ENCODE measurements at regions not wholly inside any gene's neighbourhood (a gene's known extent, or its start where the extent isn't known, plus 50 kb on each side); places are given as distances from the start of the nearest gene placed in this dataset.
A peak's percentile ranks its signal among the peaks of the same experiment; 100 is the strongest.

DNA sequence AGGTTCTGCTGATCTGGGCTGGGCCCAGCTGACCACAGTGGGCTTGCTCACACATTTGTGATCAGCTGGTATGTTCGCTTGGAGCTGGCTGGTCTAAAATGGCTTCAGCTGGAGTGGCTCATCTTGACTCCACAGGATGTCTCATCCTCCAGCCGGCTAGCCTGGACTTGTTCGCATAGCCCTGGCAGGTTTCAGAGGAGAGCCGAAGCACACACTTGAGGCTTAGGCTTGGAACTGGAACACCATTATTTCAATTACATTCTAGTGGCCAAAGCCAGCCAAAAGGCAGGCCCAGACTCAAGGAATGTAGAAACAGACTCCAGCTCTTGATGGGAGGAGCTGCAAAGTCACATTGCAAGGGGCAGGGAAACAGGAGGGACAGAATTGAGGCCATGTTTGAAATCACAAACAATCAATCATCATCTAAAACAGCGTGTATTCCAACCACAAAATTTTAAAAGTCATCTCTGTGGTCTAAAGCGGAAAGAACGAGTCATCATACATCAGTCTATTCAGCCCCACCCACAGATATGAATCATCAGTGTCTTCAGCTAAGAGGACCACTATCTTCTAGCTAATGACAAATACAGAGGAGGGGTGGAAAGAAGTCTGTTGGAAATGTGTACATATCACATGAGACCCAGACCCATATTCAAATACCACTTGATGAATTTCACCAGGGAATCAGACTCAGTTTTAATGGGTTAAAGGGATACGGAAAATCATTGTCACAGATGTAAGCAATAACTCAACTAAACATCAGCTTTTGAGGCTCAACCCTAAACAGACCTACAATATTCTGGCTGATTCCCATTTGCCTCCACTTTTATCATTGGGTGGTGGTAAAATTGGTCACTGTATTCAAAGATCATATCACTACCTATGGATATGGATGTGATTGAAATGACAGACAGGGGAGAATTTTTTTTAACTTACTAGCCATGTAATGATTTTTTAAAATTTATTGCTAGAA, 139.0 kb upstream of the MKLN1 start:
- FAIRE-seq (peak; percentile 90), DNase-seq (ENCODE audit: insufficient read length, low spot score) (peak; percentile 27)
- no peak for TF ChIP-seq POU2F2 (IDR thresholded peaks at IDR 0.05; ENCODE audit: low read depth, low read length)
- no peak for TF ChIP-seq POLR2A (IDR thresholded peaks at IDR 0.05; ENCODE audit: low read depth, low read length)
- TF ChIP-seq PAX5 (IDR thresholded peaks at IDR 0.05; ENCODE audit: insufficient read depth, low read length, severe bottlenecking) = no peak
- TF ChIP-seq POLR2AphosphoS5 (IDR thresholded peaks at IDR 0.05; ENCODE audit: low read depth, low read length) = no peak
- no peak for TF ChIP-seq TAF1 (IDR thresholded peaks at IDR 0.05; ENCODE audit: low read depth, low read length)
- no peak for TF ChIP-seq SPI1 (IDR thresholded peaks at IDR 0.05; ENCODE audit: low read depth, low read length)

DNA sequence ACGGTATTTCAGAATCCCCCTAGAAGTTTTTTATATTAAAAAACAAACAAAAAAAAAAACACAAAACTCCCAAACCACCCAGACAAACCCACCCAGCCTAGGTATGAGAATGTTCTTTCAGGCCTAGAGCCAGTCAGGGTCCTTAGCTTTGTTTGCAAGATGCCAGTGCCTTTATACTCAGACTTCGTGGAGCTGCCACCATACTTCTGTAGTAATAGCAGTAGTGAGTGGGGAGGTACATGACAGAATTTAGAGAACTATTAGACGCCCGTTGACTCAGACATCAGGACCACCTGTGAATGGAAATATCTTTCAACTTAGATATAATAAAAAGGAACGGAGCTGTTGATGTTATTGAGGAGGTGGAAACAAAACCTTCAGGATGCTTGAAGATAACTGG, 138.2 kb upstream of the MKLN1 start:
- DNase-seq (ENCODE audit: insufficient read length, low spot score) (no peak), FAIRE-seq (no peak)
- TF ChIP-seq POLR2A (IDR thresholded peaks at IDR 0.05; ENCODE audit: low read depth, low read length) (no peak), SPI1 (IDR thresholded peaks at IDR 0.05; ENCODE audit: low read depth, low read length) (no peak), TAF1 (IDR thresholded peaks at IDR 0.05; ENCODE audit: low read depth, low read length) (no peak), POU2F2 (IDR thresholded peaks at IDR 0.05; ENCODE audit: low read depth, low read length) (no peak), POLR2AphosphoS5 (IDR thresholded peaks at IDR 0.05; ENCODE audit: low read depth, low read length) (no peak), PAX5 (IDR thresholded peaks at IDR 0.05; ENCODE audit: insufficient read depth, low read length, severe bottlenecking) (no peak)

DNA sequence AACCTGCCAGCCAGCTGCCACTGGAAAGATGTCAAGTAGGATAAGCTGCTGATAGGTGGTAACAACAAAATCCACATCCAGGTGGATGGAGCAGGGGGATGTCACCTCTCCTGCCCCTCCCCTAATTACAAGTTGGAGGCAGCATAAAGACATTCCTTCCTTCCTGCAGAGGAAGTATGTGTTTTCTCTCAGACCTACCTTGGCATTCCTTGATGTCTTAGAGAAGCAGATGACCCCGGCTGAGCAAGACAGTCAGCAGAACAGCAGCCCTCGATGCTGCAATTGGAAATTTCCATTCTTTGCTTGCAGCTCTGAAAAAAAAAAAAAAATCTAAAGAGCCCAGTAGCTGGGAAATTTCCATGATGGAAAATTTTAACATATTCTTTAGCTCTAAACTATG, 137.5 kb upstream of the MKLN1 start:
- peak; percentile 38 for FAIRE-seq

DNA sequence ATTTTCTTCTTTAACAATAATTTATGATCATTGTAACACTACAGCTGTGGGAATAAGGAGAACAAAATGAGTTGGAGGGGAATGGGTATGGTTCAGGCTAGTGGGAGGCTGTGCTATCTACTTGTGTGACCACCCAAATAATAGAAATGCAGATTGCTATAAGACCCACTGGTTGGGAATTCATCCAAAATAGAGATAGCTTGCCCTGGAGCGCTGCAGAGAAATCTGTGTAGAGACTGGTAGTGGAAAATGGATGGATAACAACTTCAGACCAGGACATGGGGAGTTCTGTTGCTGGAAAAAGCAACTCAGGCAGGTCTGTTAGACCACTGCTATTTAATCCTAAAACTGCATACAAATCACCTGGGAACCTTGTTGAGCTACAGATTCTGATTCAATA, 137.1 kb upstream of the MKLN1 start:
- TF ChIP-seq TAF1 (IDR thresholded peaks at IDR 0.05; ENCODE audit: low read depth, low read length) (no peak), POLR2A (IDR thresholded peaks at IDR 0.05; ENCODE audit: low read depth, low read length) (no peak), POU2F2 (IDR thresholded peaks at IDR 0.05; ENCODE audit: low read depth, low read length) (no peak), SPI1 (IDR thresholded peaks at IDR 0.05; ENCODE audit: low read depth, low read length) (no peak), POLR2AphosphoS5 (IDR thresholded peaks at IDR 0.05; ENCODE audit: low read depth, low read length) (no peak), PAX5 (IDR thresholded peaks at IDR 0.05; ENCODE audit: insufficient read depth, low read length, severe bottlenecking) (no peak)
- no peak for FAIRE-seq
- DNase-seq (ENCODE audit: insufficient read length, low spot score) = no peak

More for the DNA sequence above, 137.5 kb upstream of the MKLN1 start:
- TF ChIP-seq POLR2A (IDR thresholded peaks at IDR 0.05; ENCODE audit: low read depth, low read length) (no peak), POU2F2 (IDR thresholded peaks at IDR 0.05; ENCODE audit: low read depth, low read length) (no peak), SPI1 (IDR thresholded peaks at IDR 0.05; ENCODE audit: low read depth, low read length) (no peak), TAF1 (IDR thresholded peaks at IDR 0.05; ENCODE audit: low read depth, low read length) (no peak), POLR2AphosphoS5 (IDR thresholded peaks at IDR 0.05; ENCODE audit: low read depth, low read length) (no peak), PAX5 (IDR thresholded peaks at IDR 0.05; ENCODE audit: insufficient read depth, low read length, severe bottlenecking) (no peak)
- DNase-seq (ENCODE audit: insufficient read length, low spot score) = no peak

DNA sequence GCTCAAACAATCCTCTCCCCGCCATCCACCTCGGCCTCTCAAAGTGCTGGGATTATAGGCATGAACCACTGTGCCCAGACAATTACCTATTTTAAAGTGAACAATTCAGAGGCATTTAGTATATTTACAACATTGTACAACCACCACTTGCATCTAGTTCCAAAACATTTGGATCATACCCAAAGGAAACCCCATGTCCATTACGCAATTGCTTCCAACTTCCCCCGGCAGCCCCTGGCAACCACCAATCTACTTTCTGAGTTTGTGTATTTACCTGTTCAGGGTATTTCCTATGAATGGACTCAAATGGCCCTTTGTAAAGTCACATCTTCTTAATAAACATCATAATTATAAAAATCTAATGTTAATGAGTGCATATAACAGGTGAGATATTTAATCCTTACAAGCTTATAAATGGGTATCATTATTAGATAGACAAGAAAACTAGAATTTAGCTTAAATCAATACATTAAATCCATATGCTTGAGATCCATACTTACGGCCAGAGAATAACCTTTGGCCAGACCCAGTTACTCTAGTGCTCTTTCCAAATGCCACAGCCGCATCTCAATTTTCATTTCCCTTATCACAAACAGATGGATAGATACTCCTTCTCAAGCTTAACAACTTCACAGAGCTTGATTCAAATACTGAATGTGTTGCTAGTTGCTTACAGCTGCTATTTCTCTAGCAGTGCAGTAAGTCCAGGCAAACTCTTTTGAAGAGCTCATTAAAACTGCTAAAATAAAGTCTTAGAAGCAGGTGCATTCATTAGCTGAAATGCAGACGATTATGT, 133.4 kb upstream of the MKLN1 start:
- FAIRE-seq = no peak
- DNase-seq (ENCODE audit: insufficient read length, low spot score) = no peak
- TF ChIP-seq PAX5 (IDR thresholded peaks at IDR 0.05; ENCODE audit: insufficient read depth, low read length, severe bottlenecking) (no peak), POU2F2 (IDR thresholded peaks at IDR 0.05; ENCODE audit: low read depth, low read length) (no peak), POLR2AphosphoS5 (IDR thresholded peaks at IDR 0.05; ENCODE audit: low read depth, low read length) (no peak), POLR2A (IDR thresholded peaks at IDR 0.05; ENCODE audit: low read depth, low read length) (no peak), SPI1 (IDR thresholded peaks at IDR 0.05; ENCODE audit: low read depth, low read length) (no peak), TAF1 (IDR thresholded peaks at IDR 0.05; ENCODE audit: low read depth, low read length) (no peak)

DNA sequence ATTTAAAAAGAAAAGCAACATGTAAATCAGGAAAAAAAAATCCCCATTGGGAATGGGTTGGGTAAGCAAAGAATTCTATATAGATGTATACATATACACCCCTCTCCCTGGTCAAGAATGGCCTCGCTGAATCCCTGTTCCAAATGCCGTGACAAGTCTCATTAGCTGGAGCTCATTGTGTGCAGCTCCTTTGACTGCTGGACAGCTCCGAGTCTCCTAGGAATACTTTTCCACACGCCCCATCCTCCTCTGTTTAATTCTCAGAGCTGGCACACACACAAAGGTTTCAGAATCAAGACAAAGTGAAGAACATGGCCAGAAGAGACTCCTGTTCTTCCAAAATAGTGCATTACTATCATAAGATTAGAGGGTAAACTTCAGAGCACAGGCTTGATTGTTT, 130.9 kb upstream of the MKLN1 start:
- no peak for FAIRE-seq
- no peak for DNase-seq (ENCODE audit: insufficient read length, low spot score)
- no peak for TF ChIP-seq PAX5 (IDR thresholded peaks at IDR 0.05; ENCODE audit: insufficient read depth, low read length, severe bottlenecking)
- TF ChIP-seq TAF1 (IDR thresholded peaks at IDR 0.05; ENCODE audit: low read depth, low read length) = no peak
- TF ChIP-seq POLR2A (IDR thresholded peaks at IDR 0.05; ENCODE audit: low read depth, low read length) = no peak
- TF ChIP-seq SPI1 (IDR thresholded peaks at IDR 0.05; ENCODE audit: low read depth, low read length) = no peak
- no peak for TF ChIP-seq POU2F2 (IDR thresholded peaks at IDR 0.05; ENCODE audit: low read depth, low read length)
- TF ChIP-seq POLR2AphosphoS5 (IDR thresholded peaks at IDR 0.05; ENCODE audit: low read depth, low read length) = no peak

DNA sequence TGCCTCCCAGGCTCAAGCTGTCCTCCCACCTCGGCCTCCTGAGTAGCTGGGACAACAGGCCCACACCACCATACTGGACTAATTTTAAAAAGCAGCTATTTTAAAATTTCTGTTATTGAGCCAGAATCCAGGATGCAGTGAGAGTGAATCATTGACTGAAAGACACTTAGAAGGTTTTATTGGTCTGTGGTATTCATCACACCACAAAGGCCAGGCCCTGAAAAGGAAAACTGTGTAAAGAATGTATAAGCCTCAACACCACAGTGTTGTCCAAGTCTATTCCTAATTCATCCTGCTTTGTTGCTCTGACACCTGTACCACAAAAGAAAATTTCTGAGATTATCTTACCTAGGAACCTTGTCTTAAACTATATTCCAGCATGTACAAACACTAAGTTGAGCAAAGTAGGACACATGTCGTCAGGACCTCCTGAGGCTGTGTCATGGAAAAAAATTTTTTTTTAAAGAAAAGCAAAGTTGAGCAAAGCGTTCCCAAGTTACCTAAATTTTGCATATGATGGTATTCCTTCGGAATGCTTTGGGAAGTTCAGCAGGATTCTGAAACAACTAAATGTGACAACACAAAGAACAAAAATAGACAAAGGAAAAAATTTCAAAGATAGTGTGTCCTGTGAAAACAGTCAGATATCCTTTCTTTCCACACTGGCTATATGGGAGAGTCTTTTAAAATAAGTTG, 129.6 kb upstream of the MKLN1 start:
- TF ChIP-seq POLR2A (IDR thresholded peaks at IDR 0.05; ENCODE audit: low read depth, low read length) (no peak), SPI1 (IDR thresholded peaks at IDR 0.05; ENCODE audit: low read depth, low read length) (no peak), POLR2AphosphoS5 (IDR thresholded peaks at IDR 0.05; ENCODE audit: low read depth, low read length) (no peak), PAX5 (IDR thresholded peaks at IDR 0.05; ENCODE audit: insufficient read depth, low read length, severe bottlenecking) (no peak), POU2F2 (IDR thresholded peaks at IDR 0.05; ENCODE audit: low read depth, low read length) (no peak), TAF1 (IDR thresholded peaks at IDR 0.05; ENCODE audit: low read depth, low read length) (no peak)
- no peak for FAIRE-seq
- DNase-seq (ENCODE audit: insufficient read length, low spot score) = no peak

DNA sequence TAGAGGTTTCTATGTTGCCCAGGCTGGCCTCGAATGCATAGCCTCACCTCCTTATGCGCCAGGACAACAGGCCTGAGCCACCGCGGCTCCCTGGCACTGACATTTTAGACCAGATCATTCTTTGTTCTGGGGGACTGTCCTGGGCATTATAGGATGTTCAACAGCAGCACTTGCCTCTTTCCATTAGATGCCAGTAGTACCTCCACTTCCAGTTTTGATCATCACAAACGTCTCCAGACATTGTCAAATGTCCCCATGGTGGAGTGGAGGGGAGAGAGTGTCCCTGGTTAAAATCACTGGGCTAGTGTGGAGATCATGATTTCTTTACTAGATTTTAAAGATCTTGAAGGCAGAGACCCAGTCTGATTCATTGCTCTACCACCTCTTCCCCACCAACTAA, 125.2 kb upstream of the MKLN1 start:
- DNase-seq (ENCODE audit: insufficient read length, low spot score) (no peak), FAIRE-seq (no peak)
- no peak for TF ChIP-seq SPI1 (IDR thresholded peaks at IDR 0.05; ENCODE audit: low read depth, low read length)
